ENCODE measurements at regions not wholly inside any gene's neighbourhood (a gene's known extent, or its start where the extent isn't known, plus 50 kb on each side); places are given as distances from the start of the nearest gene placed in this dataset.

DNA sequence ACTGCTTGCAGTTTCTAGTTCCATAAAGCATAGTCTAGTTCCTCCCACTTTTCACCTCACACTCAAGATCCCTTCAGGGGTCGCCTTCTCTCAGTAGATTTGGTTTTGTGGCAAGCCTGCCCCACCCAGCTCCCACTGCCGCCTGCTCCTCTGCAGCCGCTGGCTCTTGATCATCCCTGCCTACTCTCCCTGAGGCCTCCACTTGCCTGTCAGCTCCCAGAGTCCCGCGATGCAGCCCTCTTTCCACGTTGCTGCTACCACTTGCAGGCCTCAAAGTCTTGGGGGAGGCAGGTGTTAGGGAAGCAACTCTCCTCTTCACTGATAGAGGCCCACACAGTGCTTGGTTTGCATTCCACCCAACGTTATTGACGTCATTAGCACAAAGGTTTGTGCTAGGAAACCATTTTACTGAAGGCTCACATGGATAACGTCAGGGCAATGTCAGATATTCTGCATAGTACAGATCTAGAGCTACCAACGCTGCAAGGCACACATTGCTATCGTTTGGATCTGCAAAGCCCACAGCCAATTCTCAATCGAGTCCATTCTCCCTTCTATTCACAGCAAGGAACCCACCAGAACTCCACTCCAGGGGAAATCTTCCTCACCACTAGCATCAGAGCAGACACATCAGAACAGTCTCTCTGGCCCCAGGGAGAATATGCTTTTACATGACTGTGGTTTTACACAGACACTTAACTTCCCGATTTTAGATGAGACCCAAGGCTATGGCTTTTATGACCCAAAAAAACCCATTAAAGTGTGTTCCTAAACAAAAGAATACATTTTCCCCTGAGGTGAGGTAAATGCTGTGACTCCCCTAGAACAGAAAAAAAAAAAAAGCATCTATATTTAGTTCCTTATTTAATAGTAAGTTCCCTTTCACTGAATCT lies 519.5 kb upstream of the CAMK1G start:
- TF ChIP-seq TAF1 (IDR thresholded peaks at IDR 0.05; ENCODE audit: low read depth) (no peak), CTCF (IDR thresholded peaks at IDR 0.05; ENCODE audit: poor library complexity, severe bottlenecking) (no peak), POLR2AphosphoS5 (IDR thresholded peaks at IDR 0.05) (no peak), REST (IDR thresholded peaks at IDR 0.05; ENCODE audit: borderline replicate concordance) (no peak), EZH2 (IDR thresholded peaks at IDR 0.05; ENCODE audit: borderline replicate concordance, insufficient read depth, low read length, poor library complexity, severe bottlenecking) (no peak)
